ENCODE measurements at regions not wholly inside any gene's neighbourhood (a gene's known extent, or its start where the extent isn't known, plus 50 kb on each side); places are given as distances from the start of the nearest gene placed in this dataset.

GRCh38 chr4:65845199-65845773 lies 175.0 kb upstream of the EPHA5 start:
- no peak for DNase-seq (ENCODE audit: low read depth in 2 of 2, low spot score in 1 of 2)

GRCh38 chr4:65839164-65839931 lies 169.1 kb upstream of the EPHA5 start:
- DNase-seq (ENCODE audit: low read depth in 2 of 2, low spot score in 1 of 2): no peak

- DNase-seq (ENCODE audit: low read depth in 2 of 2, low spot score in 1 of 2): no peak
Observed at GRCh38 chr4:65834707-65835106, 164.4 kb upstream of the EPHA5 start.

GRCh38 chr4:65831828-65832227 lies 161.5 kb upstream of the EPHA5 start:
- no peak for DNase-seq (ENCODE audit: low read depth in 2 of 2, low spot score in 1 of 2)

- DNase-seq (ENCODE audit: low read depth in 2 of 2, low spot score in 1 of 2): no peak
Observed at GRCh38 chr4:65825116-65825753, 154.9 kb upstream of the EPHA5 start.

GRCh38 chr4:65819192-65819591 lies 148.9 kb upstream of the EPHA5 start:
- no peak for DNase-seq (ENCODE audit: low read depth in 2 of 2, low spot score in 1 of 2)

GRCh38 chr4:65805936-65806335 lies 135.6 kb upstream of the EPHA5 start:
- DNase-seq (ENCODE audit: low read depth in 2 of 2, low spot score in 1 of 2): no peak

- DNase-seq (ENCODE audit: low read depth in 2 of 2, low spot score in 1 of 2): no peak
Observed at GRCh38 chr4:65799513-65799912, 129.2 kb upstream of the EPHA5 start.

GRCh38 chr4:65798498-65799127 lies 128.3 kb upstream of the EPHA5 start:
- DNase-seq (ENCODE audit: low read depth in 2 of 2, low spot score in 1 of 2): no peak

GRCh38 chr4:65791812-65792308 lies 121.6 kb upstream of the EPHA5 start:
- DNase-seq (ENCODE audit: low read depth in 2 of 2, low spot score in 1 of 2): no peak

- no peak for DNase-seq (ENCODE audit: low read depth in 2 of 2, low spot score in 1 of 2)
Observed at GRCh38 chr4:65791111-65791811, 121.0 kb upstream of the EPHA5 start.

GRCh38 chr4:65789805-65790204 lies 119.5 kb upstream of the EPHA5 start:
- DNase-seq (ENCODE audit: low read depth in 2 of 2, low spot score in 1 of 2): no peak

GRCh38 chr4:65789341-65789740 lies 119.1 kb upstream of the EPHA5 start:
- no peak for DNase-seq (ENCODE audit: low read depth in 2 of 2, low spot score in 1 of 2)

- no peak for DNase-seq (ENCODE audit: low read depth in 2 of 2, low spot score in 1 of 2)
Observed at GRCh38 chr4:65777270-65777669, 107.0 kb upstream of the EPHA5 start.

- DNase-seq (ENCODE audit: low read depth in 2 of 2, low spot score in 1 of 2): no peak
Observed at GRCh38 chr4:65773636-65774035, 103.3 kb upstream of the EPHA5 start.

- DNase-seq (ENCODE audit: low read depth in 2 of 2, low spot score in 1 of 2): no peak
Observed at GRCh38 chr4:65747386-65747785, 77.1 kb upstream of the EPHA5 start.

- no peak for DNase-seq (ENCODE audit: low read depth in 2 of 2, low spot score in 1 of 2)
Observed at GRCh38 chr4:65738134-65738533, 67.8 kb upstream of the EPHA5 start.

GRCh38 chr4:65737672-65738071 lies 67.4 kb upstream of the EPHA5 start:
- DNase-seq (ENCODE audit: low read depth in 2 of 2, low spot score in 1 of 2): no peak

- DNase-seq (ENCODE audit: low read depth in 2 of 2, low spot score in 1 of 2): no peak
Observed at GRCh38 chr4:65724973-65725372, 54.7 kb upstream of the EPHA5 start.
